ENCODE measurements at regions not wholly inside any gene's neighbourhood (a gene's known extent, or its start where the extent isn't known, plus 50 kb on each side); places are given as distances from the start of the nearest gene placed in this dataset.
A peak's percentile ranks its signal among the peaks of the same experiment; 100 is the strongest.

DNA sequence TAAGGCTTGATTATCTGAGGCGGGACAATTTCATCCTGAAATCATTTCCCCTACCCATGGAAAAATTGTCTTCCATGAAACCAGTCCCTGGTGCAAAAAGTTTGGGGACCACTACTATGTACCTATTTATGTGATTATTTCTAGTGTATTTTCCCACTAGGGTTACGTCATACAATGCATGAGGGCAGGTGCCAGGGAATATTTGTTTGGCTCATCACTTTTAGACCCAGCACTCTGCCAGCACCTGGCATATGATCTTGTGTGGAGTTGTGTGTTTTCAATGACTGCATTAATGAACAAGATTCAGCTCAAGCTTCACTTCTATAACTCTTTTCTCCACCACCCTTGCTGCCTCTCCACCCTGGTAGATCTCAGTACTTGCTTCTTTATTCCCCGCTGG lies 73.3 kb upstream of the TNKS2 start:
- no peak for DNase-seq (ENCODE audit: low read depth)
- H3K4me3 ChIP-seq (ENCODE audit: low read length) = no peak overlapping the region
- TF ChIP-seq, protein P1, sequence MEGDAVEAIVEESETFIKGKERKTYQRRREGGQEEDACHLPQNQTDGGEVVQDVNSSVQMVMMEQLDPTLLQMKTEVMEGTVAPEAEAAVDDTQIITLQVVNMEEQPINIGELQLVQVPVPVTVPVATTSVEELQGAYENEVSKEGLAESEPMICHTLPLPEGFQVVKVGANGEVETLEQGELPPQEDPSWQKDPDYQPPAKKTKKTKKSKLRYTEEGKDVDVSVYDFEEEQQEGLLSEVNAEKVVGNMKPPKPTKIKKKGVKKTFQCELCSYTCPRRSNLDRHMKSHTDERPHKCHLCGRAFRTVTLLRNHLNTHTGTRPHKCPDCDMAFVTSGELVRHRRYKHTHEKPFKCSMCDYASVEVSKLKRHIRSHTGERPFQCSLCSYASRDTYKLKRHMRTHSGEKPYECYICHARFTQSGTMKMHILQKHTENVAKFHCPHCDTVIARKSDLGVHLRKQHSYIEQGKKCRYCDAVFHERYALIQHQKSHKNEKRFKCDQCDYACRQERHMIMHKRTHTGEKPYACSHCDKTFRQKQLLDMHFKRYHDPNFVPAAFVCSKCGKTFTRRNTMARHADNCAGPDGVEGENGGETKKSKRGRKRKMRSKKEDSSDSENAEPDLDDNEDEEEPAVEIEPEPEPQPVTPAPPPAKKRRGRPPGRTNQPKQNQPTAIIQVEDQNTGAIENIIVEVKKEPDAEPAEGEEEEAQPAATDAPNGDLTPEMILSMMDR (conservative IDR thresholded peaks at IDR 0.05; ENCODE audit: low read length) = no peak

DNA sequence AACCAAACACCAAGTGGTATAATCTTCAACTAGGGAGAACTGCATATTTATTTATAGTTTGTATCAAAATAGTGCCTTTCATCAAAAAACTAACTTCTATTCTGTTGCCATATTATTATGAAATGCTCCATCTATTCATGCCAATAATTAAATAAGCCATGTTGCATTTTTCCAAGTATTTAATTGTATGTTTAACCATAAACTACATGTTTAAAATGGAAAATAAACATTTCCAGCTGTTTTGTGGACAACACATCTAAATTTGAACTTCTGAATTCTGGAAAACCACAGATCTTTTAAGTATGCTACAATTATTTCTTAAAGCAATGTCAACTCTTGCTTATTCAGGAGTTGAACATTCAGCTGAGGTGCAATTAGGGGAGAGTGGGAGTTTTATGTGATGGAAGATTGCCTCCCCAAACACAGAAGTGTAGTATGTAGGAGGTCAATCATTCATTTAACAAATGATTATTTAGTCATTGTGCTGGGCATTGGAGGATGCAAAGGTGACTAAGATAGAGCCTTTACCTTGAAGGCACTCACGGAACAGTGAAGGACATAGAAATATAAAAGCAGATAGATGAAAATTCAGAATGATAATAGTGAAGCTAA lies 80.7 kb upstream of the PPP1R3C start:
- H3K4me3 ChIP-seq (ENCODE audit: low read length) = no peak overlapping the region
- DNase-seq (ENCODE audit: low read depth) = peak; percentile 38
- TF ChIP-seq, protein P1 (conservative IDR thresholded peaks at IDR 0.05; ENCODE audit: low read length) = no peak

DNA sequence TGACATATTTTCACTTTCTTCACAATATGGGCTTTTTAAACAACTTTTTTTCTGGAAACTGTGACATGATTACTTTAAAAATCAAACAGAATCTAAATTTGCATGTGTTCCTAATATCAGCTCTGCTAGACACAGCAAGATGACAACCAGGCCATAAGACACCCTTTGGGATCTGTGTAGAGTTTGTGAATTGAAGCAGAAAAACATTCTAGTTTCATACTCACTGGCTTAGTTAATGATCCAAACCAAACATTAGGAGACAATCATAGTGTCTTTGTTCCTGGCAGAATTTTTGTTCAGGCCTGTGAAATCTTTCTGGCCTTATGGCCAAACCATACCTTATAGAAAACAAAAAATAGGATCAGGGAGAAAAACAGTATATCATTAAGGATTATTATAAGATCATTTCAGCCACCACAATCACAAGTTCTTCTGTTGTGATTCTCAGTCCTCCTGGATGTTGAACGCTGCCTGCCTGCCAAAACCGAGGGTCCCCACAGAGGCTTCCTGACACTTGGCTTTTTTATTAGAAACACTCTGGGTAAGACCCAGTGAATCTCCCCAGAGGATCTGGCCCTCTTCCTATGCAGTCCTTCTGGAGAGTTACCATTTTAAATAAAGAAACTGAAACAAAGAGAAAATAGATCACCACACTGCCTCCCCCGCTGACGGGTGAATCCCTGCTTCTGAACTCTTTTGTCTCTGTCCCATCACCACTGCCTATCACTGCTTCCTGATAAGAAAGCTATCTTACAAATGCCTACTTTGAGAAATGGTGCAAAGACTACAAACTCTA lies 79.2 kb upstream of the PPP1R3C start:
- TF ChIP-seq, protein P1 (conservative IDR thresholded peaks at IDR 0.05; ENCODE audit: low read length) = no peak
- no peak for DNase-seq (ENCODE audit: low read depth)
- no peak overlapping the region for H3K4me3 ChIP-seq (ENCODE audit: low read length)

DNA sequence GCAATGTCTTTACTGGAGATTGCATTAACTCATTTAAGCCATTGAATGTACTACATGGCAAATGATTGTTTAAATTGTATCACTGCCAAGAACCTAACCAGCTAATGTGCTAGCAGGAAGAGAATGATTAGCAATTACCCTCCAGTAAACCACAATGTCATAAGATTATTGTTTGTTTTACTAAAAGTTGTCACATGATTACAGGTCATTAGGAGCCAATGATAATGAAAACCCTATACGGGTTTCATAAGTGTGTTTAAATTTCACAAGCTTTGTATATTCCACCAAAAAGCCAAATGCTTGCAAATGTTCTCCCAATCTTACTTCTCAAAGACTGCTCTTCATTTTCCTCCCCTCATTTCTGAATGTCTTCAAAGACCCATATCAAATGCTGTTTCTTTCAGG lies 76.5 kb upstream of the PPP1R3C start:
- no peak overlapping the region for H3K4me3 ChIP-seq (ENCODE audit: low read length)
- TF ChIP-seq, protein P1 (conservative IDR thresholded peaks at IDR 0.05; ENCODE audit: low read length) = no peak
- peak; percentile 13 for DNase-seq (ENCODE audit: low read depth)

DNA sequence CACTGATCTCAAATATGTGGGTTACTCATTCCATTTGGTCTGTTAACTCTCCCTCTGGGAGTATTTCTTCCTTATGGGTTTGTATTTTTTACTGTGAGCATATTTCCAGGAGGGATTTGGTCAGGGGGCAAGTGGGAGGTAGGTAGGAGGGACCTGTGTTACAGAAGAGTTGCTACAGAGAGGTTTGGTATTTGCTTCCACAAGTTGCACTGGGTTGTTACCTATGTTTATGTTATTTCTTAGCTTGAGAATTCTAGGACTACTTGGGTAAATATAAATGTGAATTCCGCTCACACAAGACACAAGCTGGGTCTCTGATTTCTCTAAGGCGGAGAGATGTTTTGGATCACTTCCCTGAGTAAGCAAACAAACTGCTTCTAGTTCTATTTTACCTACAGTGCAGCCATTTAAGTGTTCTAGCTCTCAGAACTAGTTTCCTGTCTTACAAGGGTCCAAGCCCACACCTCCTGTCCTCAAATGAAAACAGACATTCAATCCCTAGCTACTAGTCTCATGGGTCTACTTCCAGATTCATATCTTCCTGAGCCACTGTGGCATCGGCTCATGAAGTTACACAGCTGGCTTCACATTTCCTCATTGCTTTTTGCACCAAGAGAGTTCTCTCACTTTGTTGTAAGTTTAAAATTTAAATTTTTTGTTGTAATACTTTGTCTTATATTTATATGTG lies 75.4 kb upstream of the PPP1R3C start:
- no peak overlapping the region for H3K4me3 ChIP-seq (ENCODE audit: low read length)
- TF ChIP-seq, protein P1 (conservative IDR thresholded peaks at IDR 0.05; ENCODE audit: low read length) = no peak
- no peak for DNase-seq (ENCODE audit: low read depth)

DNA sequence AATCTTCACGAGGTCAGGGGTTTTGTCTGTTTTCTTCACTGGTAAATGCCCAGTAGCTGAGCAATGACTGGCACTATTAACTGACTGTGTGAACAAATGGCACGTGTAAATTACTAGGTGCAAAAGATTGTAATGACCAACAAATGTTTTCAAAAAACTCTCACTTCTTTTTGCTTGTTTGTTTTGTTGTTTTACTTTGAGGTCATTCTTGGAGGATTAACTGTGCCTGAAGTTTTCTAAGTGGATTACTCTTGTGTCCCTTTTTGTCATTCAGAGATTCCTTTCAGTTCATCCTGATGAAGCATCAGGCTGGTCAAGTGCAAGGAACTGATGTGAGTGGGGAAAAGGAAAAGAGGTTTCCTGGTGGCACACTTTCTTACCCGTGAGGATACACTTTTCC lies 74.4 kb upstream of the PPP1R3C start:
- no peak for DNase-seq (ENCODE audit: low read depth)
- TF ChIP-seq, protein P1 (conservative IDR thresholded peaks at IDR 0.05; ENCODE audit: low read length) = no peak
- H3K4me3 ChIP-seq (ENCODE audit: low read length) = no peak overlapping the region

Data from AG10803 (cell line).